GM21367 (cell line): ENCODE measurements at regions not wholly inside any gene's neighbourhood (a gene's known extent, or its start where the extent isn't known, plus 50 kb on each side); places are given as distances from the start of the nearest gene placed in this dataset.

Source experiments
- ATAC-seq: cut with Tn5 transposase; IDR thresholded peaks from one replicate; pipeline ENCODE4 v1.9.1; 2021; ENCODE audit not compliant: unreplicated experiment

- ATAC-seq: no peak
Observed at GRCh38 chr12:42807766-42808165, 218.2 kb upstream of the PRICKLE1 start.

- no peak for ATAC-seq
Observed at GRCh38 chr12:42807251-42807650, 217.7 kb upstream of the PRICKLE1 start.

DNA sequence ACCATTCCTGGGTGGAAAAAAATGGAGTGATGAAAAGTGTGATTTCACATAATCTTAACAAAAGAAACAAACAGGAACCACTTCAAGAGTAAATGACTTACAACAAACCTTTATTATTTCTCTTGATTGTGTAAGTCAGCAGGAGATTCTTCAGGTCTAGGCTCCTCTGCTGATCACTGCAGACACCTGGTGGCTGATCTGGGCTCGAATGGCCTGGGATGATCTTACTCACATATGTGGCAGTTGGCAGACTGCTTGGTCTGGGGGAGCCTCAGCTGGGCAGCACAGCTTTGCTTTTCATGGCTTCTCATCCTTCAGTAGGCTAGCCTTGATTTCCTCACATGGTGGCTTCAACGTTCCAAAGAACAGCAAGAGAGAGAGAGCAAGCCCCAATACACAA lies 215.4 kb upstream of the PRICKLE1 start:
- ATAC-seq: no peak

GRCh38 chr12:42802785-42803189 lies 213.2 kb upstream of the PRICKLE1 start:
- ATAC-seq: no peak

DNA sequence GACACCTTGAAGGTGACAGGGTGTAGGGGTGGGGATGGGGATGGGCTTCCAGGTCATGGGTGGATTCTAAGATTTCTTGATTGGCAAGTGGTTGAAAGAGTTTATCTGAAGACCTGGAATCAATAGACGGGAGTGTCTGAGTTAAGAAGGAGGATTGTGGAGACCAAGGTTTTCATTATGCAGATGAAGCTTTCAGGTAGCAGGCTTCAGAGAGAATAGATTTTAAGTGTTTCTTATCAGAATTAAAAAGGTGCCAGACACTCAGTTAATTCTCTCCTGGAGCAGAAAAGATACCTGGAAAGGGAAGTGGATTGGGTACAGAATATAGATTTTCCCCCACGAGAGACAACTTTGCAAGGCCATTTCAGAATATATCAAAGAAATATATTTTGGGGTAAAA lies 211.7 kb upstream of the PRICKLE1 start:
- no peak for ATAC-seq

- no peak for ATAC-seq
Observed at GRCh38 chr12:42799966-42800365, 210.4 kb upstream of the PRICKLE1 start.

- ATAC-seq: no peak
Observed at GRCh38 chr12:42798811-42799438, 209.4 kb upstream of the PRICKLE1 start.

DNA sequence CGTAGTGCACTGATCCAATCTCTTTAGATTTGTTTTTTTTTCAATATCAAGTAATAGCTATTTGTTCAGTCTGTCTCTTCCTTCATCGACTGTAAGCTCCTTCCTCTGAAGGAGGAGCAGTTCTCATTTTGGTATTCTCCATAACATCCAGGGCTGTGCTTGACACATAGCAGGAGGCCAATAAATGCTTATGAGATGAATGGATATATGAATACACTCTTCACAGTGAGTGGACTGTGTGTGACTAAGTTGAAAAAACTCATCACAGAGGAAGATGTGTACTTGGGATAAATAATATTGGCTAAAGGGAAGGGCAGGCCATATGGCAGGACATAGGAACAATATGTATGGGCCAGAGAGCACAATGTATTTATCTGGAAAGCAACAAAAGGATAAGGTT lies 205.3 kb upstream of the PRICKLE1 start:
- no peak for ATAC-seq

DNA sequence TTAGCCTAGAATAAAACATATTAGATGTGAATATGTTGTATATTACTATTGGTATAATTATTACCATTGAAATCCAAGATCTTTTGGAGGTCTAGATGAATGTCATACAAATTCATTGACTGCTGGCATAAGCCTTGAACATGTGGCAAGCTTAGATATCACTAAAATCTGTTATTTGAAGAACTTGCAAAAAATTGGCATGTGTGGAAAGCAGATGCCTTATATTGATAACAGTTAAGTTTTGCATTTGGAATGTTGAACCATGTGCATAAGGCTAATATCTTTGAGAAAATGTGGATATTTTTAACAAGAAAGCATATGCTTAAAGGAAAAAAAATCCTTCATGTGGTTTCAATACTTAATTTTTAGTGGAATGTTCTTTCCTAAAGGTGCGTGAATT lies 203.6 kb upstream of the PRICKLE1 start:
- ATAC-seq: no peak

GRCh38 chr12:42792265-42792664 lies 202.7 kb upstream of the PRICKLE1 start:
- ATAC-seq: no peak

- no peak for ATAC-seq
Observed at GRCh38 chr12:42791399-42791798, 201.9 kb upstream of the PRICKLE1 start.

DNA sequence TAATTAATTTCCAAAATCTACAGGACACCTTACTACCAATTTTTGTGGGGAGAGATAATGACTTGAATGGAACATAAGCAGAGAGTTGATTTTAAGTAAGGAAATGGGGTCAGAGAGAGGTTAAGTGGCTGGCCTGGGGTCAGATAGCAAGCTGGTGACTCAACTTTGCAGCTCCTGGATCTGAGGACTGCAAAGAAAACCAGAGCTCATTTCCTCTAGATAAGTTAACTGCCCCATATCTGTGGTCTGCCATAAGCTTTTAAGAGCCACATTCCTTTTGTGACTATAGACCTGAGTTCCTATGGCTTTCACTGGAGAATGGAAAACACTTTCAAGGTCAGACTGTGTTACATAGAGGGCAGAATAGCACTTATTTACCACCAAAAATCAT lies 201.2 kb upstream of the PRICKLE1 start:
- ATAC-seq: no peak

GRCh38 chr12:42789808-42790760 lies 200.5 kb upstream of the PRICKLE1 start:
- ATAC-seq: no peak

- ATAC-seq: no peak
Observed at GRCh38 chr12:42786400-42787148, 197.0 kb upstream of the PRICKLE1 start.

GRCh38 chr12:42785944-42786343 lies 196.4 kb upstream of the PRICKLE1 start:
- no peak for ATAC-seq

GRCh38 chr12:42780671-42781070 lies 191.1 kb upstream of the PRICKLE1 start:
- no peak for ATAC-seq

GRCh38 chr12:42779186-42779859 lies 189.8 kb upstream of the PRICKLE1 start:
- ATAC-seq: no peak

- ATAC-seq: no peak
Observed at GRCh38 chr12:42776396-42776795, 186.8 kb upstream of the PRICKLE1 start.

DNA sequence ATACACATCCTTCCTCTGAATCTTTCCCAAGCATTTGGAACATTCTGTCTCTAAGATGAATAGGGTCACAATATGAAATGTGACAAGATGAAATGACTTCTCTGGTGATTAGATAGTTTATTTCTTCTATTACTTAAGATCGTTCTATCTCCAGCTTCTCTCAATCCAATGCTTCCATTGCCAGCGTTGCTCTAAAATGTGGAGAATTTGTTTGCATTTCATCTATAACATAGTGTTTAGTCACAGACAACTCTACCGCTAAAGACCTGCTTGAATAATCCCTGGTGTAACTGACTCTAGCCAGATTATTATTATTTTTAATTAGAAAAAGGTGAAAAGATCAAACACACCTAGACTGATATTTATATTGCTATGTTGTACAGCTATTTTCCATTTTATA lies 184.7 kb upstream of the PRICKLE1 start:
- no peak for ATAC-seq

DNA sequence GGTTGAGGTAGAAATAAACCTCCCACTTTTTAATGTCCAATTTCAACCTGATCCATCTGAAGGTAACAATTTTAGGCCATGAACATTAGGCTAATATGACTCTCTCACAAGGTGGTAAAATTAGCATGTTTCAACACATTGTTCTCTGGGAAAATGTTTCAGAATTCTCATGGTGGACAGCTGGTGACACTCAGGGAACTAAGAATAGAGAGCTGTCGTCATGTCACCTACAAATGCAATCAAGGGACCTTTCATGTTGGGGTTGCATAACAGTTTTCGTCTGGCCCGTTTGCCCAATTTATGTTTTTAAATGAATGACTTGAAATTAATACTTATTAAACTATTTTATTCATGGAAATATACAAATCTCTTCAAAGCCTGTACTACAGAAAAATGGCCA lies 180.7 kb upstream of the PRICKLE1 start:
- ATAC-seq: no peak

DNA sequence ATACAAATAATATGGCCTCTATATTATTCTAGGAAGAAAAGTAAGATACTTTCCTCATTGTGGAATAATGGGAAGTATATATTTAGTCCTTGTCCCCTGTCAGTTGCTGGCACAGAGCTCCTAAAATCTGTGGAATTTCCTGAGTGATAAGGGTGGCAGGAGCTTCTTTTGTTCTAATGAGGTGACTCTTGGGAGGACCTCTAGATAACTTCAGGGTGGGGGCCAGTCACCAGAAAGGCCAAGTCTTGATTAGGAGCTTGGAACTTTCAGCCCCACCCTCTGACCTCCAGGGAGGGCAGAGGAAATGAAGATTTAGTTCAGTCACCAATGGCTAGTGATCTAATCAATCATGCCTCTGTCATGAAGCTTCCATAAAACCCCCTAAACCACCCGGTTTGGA lies 179.9 kb upstream of the PRICKLE1 start:
- no peak for ATAC-seq
